Testis (tissue), 2 donors: ENCODE measurements at regions not wholly inside any gene's neighbourhood (a gene's known extent, or its start where the extent isn't known, plus 50 kb on each side); places are given as distances from the start of the nearest gene placed in this dataset.

Experiments used
- DNase-seq: peaks from one replicate; pipeline ENCODE4 v3.0.0-alpha.2; 2019
- H3K27ac ChIP-seq, 2 donors: fragments of 200-600 bp; sonication (generic); one replicate each; pipeline ENCODE4 v1.5.1; 2019
- H3K27me3 ChIP-seq: fragments of 200-600 bp; sonication (generic); one replicate; pipeline ENCODE4 v1.5.1; 2019
- H3K36me3 ChIP-seq: fragments of 200-600 bp; sonication (generic); one replicate; pipeline ENCODE4 v1.5.1; 2017; ENCODE audit warnings: low read depth; ENCODE audit errors: missing control alignments
- H3K4me1 ChIP-seq: fragments of 200-600 bp; sonication (generic); one replicate; pipeline ENCODE4 v1.5.1; 2019
- H3K4me3 ChIP-seq, 2 donors: fragments of 200-600 bp; sonication (generic); one replicate each; pipeline ENCODE4 v1.5.1; 2017 to 2019
- H3K9me3 ChIP-seq: fragments of 200-600 bp; sonication (generic); one replicate; pipeline ENCODE4 v1.5.1; 2017
- POLR2A ChIP-seq: fragments of 450-650 bp; IDR thresholded peaks from one replicate; pipeline ENCODE4 v1.6.1; 2017; ENCODE audit warnings: antibody characterized with exemption, mild to moderate bottlenecking, moderate library complexity
- WGBS, 2 donors: methylation state at CpG; one replicate each; pipeline ENCODE4 v1.1.5; 2018; 5-methylcytosine and 5-hydroxymethylcytosine counted together
- intact Hi-C: fragments of 100-400 bp; cut with DNase I; formaldehyde crosslinking; loops from one replicate; pipeline ENCODE4 v1.15.1; 2023; ENCODE audit warnings: low total_unique reads
- TF ChIP-seq, protein P1 (sequence below), 3 experiments: fragments of 450-650 bp in 2 of 3; fragments of 200-600 bp in 1 of 3; sonication (generic) in 1 of 3; IDR thresholded peaks; one replicate each; pipeline ENCODE4 v1.5.1; 2016 to 2019; ENCODE audit warnings: antibody characterized with exemption in 3 of 3, mild to moderate bottlenecking in 2 of 3, moderate library complexity in 1 of 3

DNA sequence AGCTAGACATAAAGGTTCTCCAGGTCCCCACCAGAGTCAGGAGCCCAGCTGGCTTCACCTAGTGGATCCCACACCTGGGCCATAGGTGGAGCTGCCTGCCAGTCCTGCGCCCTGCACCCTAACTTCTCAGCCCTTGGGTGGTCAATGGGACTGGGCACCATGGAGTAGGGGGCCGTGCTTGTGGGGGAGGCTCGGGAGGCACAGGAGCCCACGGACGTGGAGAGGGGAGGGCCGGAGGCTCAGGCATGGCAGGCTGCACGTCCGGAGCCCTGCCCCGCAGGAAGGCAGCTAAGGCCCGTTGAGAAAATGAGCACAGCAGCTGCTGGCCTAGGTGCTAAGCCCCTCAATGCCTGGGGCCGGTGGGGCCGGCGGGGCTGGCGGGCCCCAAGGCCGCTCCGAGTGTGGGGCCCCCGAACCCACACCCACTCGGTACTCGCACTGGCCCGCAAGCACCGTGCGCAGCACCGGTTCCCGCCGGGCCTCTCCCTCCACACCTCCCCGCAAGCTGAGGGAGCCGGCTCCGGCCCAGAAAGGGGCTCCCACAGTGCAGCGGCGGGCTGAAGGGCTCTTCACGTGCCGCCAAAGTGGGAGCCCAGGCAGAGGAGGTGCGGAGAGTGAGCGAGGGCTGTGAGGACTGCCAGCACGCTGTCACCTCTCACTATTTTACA is 291.1 kb downstream of the KLHL4 start:
- Histone ChIP-seq H3K9me3 (no peaks in the 10 kb centered on the region), H3K27me3 (no peaks in the 10 kb centered on the region), H3K36me3 (no peaks in the 10 kb centered on the region), H3K4me1 (no peaks in the 10 kb centered on the region), H3K4me3 (peak overlapping the region in 1 of 2 donors; percentile 10), H3K27ac (no peak overlapping the region)
- TF ChIP-seq, protein P1, sequence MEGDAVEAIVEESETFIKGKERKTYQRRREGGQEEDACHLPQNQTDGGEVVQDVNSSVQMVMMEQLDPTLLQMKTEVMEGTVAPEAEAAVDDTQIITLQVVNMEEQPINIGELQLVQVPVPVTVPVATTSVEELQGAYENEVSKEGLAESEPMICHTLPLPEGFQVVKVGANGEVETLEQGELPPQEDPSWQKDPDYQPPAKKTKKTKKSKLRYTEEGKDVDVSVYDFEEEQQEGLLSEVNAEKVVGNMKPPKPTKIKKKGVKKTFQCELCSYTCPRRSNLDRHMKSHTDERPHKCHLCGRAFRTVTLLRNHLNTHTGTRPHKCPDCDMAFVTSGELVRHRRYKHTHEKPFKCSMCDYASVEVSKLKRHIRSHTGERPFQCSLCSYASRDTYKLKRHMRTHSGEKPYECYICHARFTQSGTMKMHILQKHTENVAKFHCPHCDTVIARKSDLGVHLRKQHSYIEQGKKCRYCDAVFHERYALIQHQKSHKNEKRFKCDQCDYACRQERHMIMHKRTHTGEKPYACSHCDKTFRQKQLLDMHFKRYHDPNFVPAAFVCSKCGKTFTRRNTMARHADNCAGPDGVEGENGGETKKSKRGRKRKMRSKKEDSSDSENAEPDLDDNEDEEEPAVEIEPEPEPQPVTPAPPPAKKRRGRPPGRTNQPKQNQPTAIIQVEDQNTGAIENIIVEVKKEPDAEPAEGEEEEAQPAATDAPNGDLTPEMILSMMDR (IDR thresholded peaks at IDR 0.05) = no peak
- WGBS, 2 donors = 63 to 80% methylated on average over 1 to 9 of the region's 35 CpGs
- peak; percentile 12 for DNase-seq
- intact Hi-C loops = no loop called here

DNA sequence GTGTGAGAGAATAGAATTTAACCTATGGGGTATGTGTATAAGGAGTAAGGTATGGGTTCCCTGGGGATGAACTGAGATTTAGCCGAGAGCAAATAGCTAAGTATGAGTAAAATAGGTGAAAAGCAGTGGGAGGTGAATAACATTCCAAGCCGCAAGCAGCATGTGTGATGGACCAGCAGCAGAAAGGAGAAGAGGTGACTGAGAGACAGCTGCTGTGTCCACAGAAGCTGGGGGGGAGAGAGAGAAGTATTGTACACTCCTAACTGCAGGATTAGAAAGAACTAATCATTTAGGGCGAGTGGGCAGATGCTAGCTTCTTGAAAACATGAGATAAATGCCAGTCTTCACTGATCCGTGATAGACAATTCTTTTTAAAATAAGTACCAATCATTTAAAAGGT is 296.0 kb downstream of the KLHL4 start:
- Histone ChIP-seq H3K9me3 (no peaks in the 10 kb centered on the region), H3K36me3 (no peaks in the 10 kb centered on the region), H3K4me3 (no peak overlapping the region), H3K4me1 (no peaks in the 10 kb centered on the region), H3K27me3 (no peaks in the 10 kb centered on the region), H3K27ac (no peak overlapping the region)
- 64 to 65% methylated on average over 3 to 4 of the region's 4 CpGs for WGBS, 2 donors
- TF ChIP-seq, protein P1 (IDR thresholded peaks at IDR 0.05) = no peak
- DNase-seq = no peak
- intact Hi-C loops = no loop called here

DNA sequence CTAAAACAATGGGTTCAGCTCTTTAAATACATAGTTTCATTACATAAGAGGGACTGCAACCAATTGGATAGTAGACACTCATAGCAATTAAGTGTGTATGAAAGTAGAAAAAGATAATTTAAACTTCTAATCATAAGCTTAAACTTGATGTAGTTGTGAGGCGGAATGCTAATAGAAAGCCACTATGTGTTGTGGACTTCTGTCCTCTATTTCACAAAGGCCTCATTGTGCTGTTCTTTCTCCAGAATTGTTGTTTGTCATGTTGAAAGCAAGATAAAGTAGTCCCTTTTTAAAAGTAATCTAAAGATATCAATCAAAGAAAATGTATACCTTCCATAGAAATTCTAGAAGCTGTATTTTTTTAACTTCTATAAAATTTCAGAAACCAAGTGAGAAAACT is 329.4 kb downstream of the KLHL4 start:
- intact Hi-C loops = no loop called here
- Histone ChIP-seq H3K4me1 (no peaks in the 10 kb centered on the region), H3K36me3 (no peaks in the 10 kb centered on the region), H3K9me3 (no peaks in the 10 kb centered on the region), H3K27ac (no peak overlapping the region), H3K4me3 (no peak overlapping the region), H3K27me3 (no peaks in the 10 kb centered on the region)
- WGBS, 2 donors = 88 to 94% methylated on average over 1 of the region's 1 CpG
- no peak for DNase-seq
- TF ChIP-seq POLR2A = no peak
- TF ChIP-seq, protein P1 (IDR thresholded peaks at IDR 0.05) = no peak

DNA sequence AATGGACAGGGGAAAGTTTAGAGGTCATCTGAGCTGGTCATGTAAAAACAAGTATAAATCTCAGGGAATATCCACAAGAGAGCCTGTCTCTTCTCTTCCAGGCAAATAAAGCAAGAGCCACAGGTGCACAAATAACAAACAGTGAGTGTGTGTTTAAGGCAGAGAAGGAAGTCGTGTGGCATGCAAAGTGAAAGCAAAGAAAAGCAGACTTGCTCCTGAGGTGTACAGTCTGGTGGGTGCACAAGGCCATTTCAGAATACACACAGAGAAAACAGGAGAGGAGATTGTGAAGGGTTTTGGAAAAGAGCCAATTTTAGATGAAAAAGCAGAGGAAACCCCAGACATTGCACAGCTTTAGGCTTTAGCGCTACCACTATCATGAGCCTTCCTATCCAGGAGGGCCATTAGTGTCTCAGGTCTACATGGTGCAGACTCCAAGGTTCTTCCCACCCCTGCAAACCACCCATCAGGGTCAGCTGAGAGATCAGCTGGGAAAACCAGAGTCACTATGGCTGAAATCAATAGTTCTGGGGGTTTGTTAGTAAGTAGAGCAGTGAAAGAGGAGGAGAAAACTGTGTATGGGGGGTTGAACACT is 355.8 kb downstream of the KLHL4 start:
- no peak for DNase-seq
- Histone ChIP-seq H3K36me3 (no peaks in the 10 kb centered on the region), H3K9me3 (no peaks in the 10 kb centered on the region), H3K4me1 (no peaks in the 10 kb centered on the region), H3K27me3 (no peaks in the 10 kb centered on the region), H3K27ac (no peak overlapping the region), H3K4me3 (no peak overlapping the region)
- no peak for TF ChIP-seq POLR2A
- TF ChIP-seq, protein P1 (IDR thresholded peaks at IDR 0.05) = no peak
- intact Hi-C loops = no loop called here
- 14 to 26% methylated on average over 2 of the region's 2 CpGs for WGBS, 2 donors

DNA sequence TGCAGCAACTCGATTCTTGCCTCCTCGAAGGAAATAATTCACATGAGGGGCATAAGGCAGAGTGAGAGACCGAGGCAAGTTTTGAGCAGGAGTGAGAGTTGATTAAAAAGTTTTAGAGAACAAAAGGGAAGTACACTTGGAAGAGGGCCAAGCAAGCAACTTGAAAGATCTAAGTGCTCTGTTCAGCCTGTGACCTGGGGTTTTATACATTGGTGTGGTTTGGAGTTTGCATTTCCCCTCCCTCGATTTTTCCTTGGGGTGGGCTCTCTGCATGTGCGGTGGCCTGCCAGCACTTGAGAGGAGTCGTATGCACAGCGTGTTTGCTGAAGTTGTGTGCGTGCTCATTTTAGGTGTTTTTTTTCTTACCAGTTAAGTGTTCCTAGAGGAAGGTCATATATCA is 356.4 kb downstream of the KLHL4 start:
- no peak overlapping the region for H3K4me3 ChIP-seq
- 30 to 41% methylated on average over 8 of the region's 8 CpGs for WGBS, 2 donors
- H3K4me1 ChIP-seq = no peaks in the 10 kb centered on the region
- TF ChIP-seq, protein P1 (IDR thresholded peaks at IDR 0.05) = no peak
- no peak for TF ChIP-seq POLR2A
- no peaks in the 10 kb centered on the region for H3K27me3 ChIP-seq
- no peak for DNase-seq
- intact Hi-C loops = no loop called here
- H3K9me3 ChIP-seq = no peaks in the 10 kb centered on the region
- no peaks in the 10 kb centered on the region for H3K36me3 ChIP-seq
- H3K27ac ChIP-seq = no peak overlapping the region
